HCT116 (cell line): ENCODE measurements at regions not wholly inside any gene's neighbourhood (a gene's known extent, or its start where the extent isn't known, plus 50 kb on each side); places are given as distances from the start of the nearest gene placed in this dataset.

Experiments used
- MAX ChIP-seq: IDR thresholded peaks from 2 replicates; pipeline ENCODE4 v1.6.1; 2012
- POLR2A ChIP-seq: IDR thresholded peaks from 2 replicates; pipeline ENCODE4 v1.7.0; 2011; ENCODE audit warnings: borderline replicate concordance; ENCODE audit not compliant: insufficient read depth, insufficient read length; ENCODE audit errors: extremely low read depth
- POLR2AphosphoS5 ChIP-seq: IDR thresholded peaks from 2 replicates; pipeline ENCODE4 v1.6.1; 2011; ENCODE audit warnings: mild to moderate bottlenecking, low read depth, low read length, moderate library complexity
- YY1 ChIP-seq: IDR thresholded peaks from 2 replicates; pipeline ENCODE4 v1.6.1; 2011; ENCODE audit warnings: low read length, low read depth, moderate library complexity, mild to moderate bottlenecking; ENCODE audit not compliant: insufficient replicate concordance; ENCODE audit errors: extremely low read depth
- TF ChIP-seq, protein P1 (sequence below), 3 experiments: fragments of 200-600 bp in 1 of 3; sonication (generic) in 1 of 3; IDR thresholded peaks in 2 of 3; conservative IDR thresholded peaks in 1 of 3; 2 replicates each; pipeline ENCODE4 v1.5.1; 2012 to 2017; ENCODE audit warnings: low read depth in 2 of 3, low read length in 2 of 3, antibody characterized with exemption in 1 of 3, borderline replicate concordance in 1 of 3, control low read depth in 1 of 3, mild to moderate bottlenecking in 1 of 3, mixed read lengths in 1 of 3, mixed run types in 1 of 3, moderate library complexity in 1 of 3; ENCODE audit not compliant: insufficient read depth in 1 of 3
- TF ChIP-seq, protein P2 (sequence below): IDR thresholded peaks from 2 replicates; pipeline ENCODE4 v1.6.1; 2012; ENCODE audit warnings: low read depth

DNA sequence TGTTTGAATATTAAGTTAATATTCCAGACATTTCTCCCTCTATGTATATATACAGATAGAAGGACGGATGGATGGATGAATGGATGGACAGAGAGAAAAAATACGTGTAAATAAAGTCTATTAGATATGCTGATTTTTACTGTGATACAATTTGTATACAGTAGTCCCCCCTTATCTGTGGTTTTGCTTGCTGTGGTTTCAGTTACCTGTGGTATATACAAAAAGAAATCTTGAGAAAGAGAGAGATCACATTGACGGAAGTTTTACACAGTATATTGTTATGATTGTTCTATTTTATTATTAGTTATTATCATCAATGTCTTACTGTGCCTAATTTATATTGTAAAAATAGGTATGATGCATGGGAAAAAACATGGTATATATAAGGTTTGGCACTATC is 290.2 kb downstream of the UTRN start:
- TF ChIP-seq, protein P1, sequence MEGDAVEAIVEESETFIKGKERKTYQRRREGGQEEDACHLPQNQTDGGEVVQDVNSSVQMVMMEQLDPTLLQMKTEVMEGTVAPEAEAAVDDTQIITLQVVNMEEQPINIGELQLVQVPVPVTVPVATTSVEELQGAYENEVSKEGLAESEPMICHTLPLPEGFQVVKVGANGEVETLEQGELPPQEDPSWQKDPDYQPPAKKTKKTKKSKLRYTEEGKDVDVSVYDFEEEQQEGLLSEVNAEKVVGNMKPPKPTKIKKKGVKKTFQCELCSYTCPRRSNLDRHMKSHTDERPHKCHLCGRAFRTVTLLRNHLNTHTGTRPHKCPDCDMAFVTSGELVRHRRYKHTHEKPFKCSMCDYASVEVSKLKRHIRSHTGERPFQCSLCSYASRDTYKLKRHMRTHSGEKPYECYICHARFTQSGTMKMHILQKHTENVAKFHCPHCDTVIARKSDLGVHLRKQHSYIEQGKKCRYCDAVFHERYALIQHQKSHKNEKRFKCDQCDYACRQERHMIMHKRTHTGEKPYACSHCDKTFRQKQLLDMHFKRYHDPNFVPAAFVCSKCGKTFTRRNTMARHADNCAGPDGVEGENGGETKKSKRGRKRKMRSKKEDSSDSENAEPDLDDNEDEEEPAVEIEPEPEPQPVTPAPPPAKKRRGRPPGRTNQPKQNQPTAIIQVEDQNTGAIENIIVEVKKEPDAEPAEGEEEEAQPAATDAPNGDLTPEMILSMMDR (IDR thresholded peaks at IDR 0.05 in 2 of 3, conservative IDR thresholded peaks at IDR 0.05 in 1 of 3; ENCODE audit: borderline replicate concordance in 1 of 3, insufficient read depth in 1 of 3, low read depth in 2 of 3, low read length in 2 of 3), result no peak
- no peak for TF ChIP-seq POLR2AphosphoS5
- no peak for TF ChIP-seq YY1
- no peak for TF ChIP-seq POLR2A
- TF ChIP-seq, protein P2, sequence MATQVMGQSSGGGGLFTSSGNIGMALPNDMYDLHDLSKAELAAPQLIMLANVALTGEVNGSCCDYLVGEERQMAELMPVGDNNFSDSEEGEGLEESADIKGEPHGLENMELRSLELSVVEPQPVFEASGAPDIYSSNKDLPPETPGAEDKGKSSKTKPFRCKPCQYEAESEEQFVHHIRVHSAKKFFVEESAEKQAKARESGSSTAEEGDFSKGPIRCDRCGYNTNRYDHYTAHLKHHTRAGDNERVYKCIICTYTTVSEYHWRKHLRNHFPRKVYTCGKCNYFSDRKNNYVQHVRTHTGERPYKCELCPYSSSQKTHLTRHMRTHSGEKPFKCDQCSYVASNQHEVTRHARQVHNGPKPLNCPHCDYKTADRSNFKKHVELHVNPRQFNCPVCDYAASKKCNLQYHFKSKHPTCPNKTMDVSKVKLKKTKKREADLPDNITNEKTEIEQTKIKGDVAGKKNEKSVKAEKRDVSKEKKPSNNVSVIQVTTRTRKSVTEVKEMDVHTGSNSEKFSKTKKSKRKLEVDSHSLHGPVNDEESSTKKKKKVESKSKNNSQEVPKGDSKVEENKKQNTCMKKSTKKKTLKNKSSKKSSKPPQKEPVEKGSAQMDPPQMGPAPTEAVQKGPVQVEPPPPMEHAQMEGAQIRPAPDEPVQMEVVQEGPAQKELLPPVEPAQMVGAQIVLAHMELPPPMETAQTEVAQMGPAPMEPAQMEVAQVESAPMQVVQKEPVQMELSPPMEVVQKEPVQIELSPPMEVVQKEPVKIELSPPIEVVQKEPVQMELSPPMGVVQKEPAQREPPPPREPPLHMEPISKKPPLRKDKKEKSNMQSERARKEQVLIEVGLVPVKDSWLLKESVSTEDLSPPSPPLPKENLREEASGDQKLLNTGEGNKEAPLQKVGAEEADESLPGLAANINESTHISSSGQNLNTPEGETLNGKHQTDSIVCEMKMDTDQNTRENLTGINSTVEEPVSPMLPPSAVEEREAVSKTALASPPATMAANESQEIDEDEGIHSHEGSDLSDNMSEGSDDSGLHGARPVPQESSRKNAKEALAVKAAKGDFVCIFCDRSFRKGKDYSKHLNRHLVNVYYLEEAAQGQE, result no peak
- no peak for TF ChIP-seq MAX
